IPS-11a (cell line): ENCODE measurements at regions not wholly inside any gene's neighbourhood (a gene's known extent, or its start where the extent isn't known, plus 50 kb on each side); places are given as distances from the start of the nearest gene placed in this dataset.
"Not testable (repeated sequence)": the region's sequence is repeated elsewhere in the genome, so short reads cannot be mapped to it uniquely, and the experiment has no call there.

Experiments used
- H3K4me3 ChIP-seq: one replicate; pipeline ENCODE4 v1.5.1; 2013; ENCODE audit warnings: low read depth, low read length, control low read depth

DNA sequence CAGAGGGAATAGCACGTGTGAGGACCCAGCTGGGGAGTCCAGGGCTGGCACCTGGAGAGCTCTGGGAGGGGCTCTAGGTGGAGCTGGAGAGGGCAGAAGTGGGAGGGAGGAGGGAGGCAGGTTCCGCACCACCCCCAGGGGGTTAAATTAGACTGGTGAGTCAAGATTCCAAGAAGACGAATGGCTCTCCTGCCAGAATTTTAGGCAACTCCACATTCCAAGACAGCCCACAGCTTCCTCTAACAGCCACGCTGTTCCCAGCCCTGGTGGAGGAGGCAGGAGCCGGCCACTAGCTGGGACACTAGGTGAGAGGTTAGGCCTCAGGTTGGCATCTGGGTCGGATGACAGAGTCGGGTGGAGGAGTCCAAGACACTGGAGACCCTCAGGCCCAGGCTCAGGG, 60.2 kb downstream of the TFAP2C start:
- no peak overlapping the region for H3K4me3 ChIP-seq

GRCh38 chr20:56689852-56690485, 60.9 kb downstream of the TFAP2C start:
- H3K4me3 ChIP-seq: no peak overlapping the region

DNA sequence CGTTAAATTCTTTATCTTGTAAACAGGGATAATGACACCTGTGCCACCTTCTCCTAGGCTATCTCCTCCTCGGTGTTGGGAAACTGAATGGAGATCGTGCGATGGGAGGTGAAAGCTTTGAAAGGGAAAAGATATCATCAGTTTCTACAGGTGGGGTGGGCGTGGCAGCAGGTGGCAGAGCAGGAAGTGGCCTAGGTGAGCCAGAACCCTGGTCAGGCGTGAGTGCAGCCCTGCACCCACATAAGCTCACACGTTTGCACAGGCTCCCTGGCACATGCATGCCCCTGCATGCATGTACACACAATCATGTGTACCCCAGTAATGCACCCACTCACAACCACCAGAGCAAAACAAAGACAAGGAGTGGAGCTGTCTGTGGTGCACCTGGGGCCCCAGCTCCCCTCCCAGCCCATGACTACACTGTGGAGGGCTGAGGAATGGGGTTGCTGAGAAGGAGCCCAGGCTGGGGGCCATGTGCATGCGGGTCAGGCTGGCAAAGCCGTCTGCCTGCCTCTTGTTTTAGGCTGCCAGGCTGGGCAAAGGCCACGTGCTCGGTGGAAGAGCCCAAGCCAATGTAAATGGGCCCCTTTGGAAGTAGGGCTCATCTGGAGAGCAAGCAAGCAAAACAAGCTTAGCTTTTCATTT, 61.5 kb downstream of the TFAP2C start:
- no peak overlapping the region for H3K4me3 ChIP-seq

GRCh38 chr20:56691325-56691998, 62.4 kb downstream of the TFAP2C start:
- no peak overlapping the region for H3K4me3 ChIP-seq

DNA sequence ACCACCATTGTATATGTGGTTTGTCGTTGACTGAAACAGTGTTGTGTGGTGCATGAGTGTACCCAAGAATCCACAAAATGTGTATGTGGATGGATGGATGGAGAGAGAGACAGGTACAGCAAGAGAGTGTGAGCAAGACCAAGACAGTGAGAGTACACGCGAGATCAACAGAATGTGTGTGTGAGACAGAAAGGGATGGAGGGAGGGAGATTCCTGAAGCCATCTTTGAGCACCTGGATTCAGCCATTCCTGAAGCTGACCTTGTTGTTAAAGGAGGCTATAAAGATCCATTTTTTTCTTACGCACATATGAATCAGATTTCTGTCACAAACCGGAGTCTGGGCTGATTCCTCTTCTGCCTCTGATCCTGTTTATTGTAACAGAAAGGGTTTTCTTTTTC, 64.1 kb downstream of the TFAP2C start:
- H3K4me3 ChIP-seq: no peak overlapping the region

DNA sequence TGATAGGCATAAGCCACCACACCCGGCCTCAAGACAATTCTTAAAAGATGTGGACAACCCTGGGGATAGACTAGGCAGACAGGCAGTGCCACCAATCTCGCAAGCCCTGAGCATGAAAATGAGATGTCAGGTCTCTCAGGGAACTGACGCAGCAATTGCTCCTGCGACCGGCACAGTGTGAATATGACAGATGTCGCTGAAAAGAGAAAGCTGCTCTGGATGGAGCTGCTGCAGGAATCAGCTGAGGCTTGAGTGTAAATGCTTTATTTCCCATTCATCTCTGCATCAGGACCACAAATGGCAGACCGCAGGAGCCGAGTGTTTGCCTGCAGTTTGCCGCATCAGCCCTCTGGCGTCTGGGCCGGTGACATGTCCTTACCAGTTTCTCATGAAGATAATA, 68.4 kb downstream of the TFAP2C start:
- H3K4me3 ChIP-seq: no peak overlapping the region

DNA sequence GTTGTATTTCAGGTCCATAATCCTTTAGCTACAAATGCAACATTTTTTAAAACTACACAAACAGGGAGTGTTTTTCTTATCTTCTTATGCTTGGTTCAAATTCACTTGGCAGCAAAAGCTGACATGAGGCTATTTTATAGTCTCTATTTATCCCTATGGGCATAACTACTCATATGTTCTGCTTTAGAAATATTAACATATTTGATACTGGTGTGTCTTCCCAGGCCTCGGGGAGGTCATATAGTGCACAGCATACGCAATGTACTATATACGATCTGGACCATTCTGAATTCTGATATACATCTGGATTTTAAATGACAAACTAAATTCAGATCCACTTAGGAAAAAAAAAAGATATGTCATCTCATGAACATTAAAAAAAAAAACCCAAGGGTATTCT, 69.2 kb downstream of the TFAP2C start:
- H3K4me3 ChIP-seq: no peak overlapping the region

GRCh38 chr20:56698749-56699148, 69.6 kb downstream of the TFAP2C start:
- H3K4me3 ChIP-seq: no peak overlapping the region

- no peak overlapping the region for H3K4me3 ChIP-seq
Observed at GRCh38 chr20:56702931-56703840, 74.1 kb downstream of the TFAP2C start.

DNA sequence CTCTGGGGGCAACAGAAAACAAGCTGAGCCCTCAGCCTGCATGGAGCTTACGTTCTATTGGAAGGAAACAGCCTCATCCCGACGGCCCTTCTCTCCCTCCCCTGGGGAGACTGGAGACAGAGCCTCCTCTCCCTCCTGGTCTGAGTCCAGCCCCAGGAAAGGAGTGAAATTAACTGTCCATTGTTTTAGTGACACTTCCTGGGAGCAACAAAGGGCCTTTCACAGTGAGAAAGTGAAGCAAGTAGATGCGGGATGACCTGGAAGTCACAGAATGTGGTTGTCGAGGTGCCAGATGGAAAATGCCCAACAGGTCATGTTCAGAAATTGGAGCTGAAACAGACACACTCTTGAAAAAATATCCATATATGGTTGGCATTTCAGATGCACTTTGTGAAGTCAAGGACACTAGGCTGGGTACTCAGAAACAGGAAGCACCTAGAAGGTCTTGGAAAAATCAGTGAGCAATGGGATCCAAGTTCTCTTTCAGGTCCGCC, 77.8 kb downstream of the TFAP2C start:
- no peak overlapping the region for H3K4me3 ChIP-seq

GRCh38 chr20:56708991-56709390, 79.9 kb downstream of the TFAP2C start:
- H3K4me3 ChIP-seq: no peak overlapping the region

DNA sequence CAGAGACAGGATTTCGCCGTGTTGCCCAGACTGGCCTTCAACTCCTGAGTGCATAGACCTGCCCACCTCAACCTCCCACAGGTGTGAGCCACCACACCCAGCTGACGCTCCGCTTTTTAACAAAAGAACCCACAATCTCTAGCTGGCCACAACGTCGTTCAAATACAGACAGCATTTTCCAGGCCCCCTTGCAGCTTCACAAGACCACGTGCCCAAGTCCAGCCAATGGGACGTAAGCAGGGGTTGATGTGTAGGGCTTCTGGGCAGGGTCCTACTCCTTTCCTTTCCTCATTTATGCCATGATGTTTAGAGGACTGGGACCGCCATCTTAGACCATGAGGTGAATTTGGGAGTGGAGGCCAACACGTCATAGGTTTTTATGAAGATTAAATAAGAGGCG, 81.0 kb downstream of the TFAP2C start:
- no peak overlapping the region for H3K4me3 ChIP-seq

- H3K4me3 ChIP-seq: not testable (repeated sequence)
Observed at GRCh38 chr20:56710577-56710976, 81.5 kb downstream of the TFAP2C start.

DNA sequence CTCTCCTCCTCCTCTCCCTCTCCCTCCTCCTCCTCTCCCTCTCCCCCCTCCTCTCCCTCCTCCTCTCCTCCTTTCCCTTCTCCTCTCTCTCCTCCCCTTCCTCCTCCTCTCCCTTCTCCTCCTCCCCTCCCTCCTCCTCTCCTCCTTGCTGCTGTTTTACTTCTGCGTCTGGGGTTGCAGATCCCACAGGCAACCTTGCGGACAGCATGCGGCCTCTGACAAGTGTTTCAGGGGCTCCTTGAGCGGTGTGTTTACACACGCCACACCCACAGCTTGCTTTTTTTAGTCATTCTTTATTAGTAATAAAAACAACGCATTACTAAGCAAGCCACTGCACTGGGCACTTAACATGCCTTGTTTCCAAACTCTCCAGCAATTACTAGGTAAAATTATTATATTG, 81.9 kb downstream of the TFAP2C start:
- no peak overlapping the region for H3K4me3 ChIP-seq

DNA sequence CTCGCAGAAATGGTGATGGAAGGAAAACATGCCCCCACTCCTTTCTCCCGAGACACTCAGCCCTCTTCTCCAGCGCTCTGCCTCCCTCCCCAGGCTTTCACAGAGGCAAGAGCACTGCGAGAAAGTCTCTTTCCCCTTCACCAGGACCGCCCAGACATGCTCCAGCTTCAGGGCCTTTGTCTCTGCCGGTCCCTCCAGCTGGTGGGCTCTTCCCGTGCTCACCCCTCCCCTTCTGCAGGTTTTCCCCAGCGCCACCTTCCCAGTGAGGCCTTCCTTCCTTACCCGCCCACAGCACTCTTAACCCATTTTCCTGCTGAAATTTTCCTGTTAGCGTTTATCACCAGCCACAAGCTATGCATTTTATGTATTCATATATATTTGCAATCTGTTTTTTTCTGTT, 86.2 kb downstream of the TFAP2C start:
- no peak overlapping the region for H3K4me3 ChIP-seq

DNA sequence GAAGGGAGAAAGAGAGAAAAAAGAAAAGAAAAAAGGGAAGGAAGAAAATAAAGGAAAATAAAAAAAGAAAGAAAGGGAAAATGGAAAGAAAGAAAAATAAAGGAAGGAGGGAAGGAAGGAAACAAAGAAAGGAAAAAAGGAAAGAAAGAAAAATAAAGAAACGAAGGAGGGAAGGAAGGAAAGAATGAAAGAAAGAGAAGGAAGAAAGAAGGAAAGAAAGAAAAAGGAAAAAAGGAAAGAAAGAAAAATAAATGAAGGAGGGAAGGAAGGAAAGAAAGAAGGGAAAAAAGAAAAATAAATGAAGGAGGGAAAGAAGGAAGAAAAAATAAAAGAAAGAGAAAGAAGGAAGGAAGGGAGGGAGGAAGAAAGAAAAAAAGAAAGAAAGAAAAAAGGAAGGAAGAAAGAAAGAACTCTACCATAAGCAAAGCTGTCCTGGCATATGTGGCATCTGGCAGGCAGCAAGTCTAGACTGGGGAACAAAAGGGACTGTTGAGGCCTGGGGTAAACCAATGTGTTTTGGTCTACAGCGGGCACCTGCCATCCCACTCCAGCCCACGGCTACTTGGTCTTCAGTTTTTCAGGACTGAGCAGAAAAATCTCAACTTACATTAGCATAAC, 86.9 kb downstream of the TFAP2C start:
- H3K4me3 ChIP-seq: no peak overlapping the region

DNA sequence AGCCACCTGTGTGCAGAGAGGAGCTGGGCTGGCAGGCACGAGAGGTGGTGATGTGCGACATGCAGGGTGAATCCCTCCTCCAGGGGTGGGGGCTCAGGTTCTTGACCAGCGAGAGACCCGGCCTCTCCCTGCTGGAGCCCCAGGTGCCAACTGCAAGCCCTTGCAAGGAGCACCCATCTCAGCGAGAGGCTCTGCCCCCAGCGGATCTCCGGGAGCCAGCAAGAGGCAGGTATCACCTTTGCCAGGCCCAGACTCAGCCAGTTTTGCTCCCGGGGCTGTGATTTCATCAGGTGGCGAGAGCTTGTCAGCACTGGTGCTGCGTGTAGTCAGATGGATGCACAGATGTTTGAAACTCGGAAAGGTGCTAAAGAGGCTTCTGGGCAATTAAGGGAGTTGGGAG, 87.7 kb downstream of the TFAP2C start:
- H3K4me3 ChIP-seq: no peak overlapping the region

- no peak overlapping the region for H3K4me3 ChIP-seq
Observed at GRCh38 chr20:56718816-56719215, 89.7 kb downstream of the TFAP2C start.

DNA sequence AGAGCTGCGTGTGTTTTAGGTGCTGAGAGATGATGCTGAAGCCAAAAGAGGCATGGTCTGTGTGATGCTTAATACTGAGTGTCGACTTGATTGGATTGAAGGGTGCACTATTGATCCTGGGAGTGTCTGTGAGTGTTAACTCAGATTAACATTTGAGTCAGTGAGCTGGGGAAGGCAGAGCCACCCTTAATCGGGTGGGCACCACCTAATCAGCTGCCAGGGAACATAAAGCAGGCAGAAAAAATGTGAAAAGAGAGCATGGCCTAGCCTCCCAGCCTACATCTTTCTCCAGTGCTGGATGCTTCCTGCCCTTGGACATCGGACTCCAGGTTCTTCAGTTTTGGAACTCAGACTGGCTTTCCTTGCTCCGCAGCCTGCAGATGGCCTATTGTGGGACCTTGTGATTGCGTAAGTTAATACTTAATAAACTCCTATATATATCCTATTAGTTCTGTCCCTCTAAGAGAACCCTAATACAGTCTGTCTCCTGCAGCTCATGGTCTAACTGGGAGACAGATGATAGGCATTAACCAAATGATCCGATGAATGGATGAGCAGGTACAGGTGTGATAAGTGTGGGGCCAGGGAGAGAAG, 91.6 kb downstream of the TFAP2C start:
- no peak overlapping the region for H3K4me3 ChIP-seq

GRCh38 chr20:56722042-56722441, 92.9 kb downstream of the TFAP2C start:
- no peak overlapping the region for H3K4me3 ChIP-seq
